Stimulated activated CD4-positive, alpha-beta T cell treated with anti-CD3 and anti-CD28 coated beads, Interleukin-1b, Interleukin-23, amount 100 ng/mL, for 24 hours (primary cell): ENCODE measurements at regions not wholly inside any gene's neighbourhood (a gene's known extent, or its start where the extent isn't known, plus 50 kb on each side); places are given as distances from the start of the nearest gene placed in this dataset.

ENCODE experiments used
- DNase-seq, 4 experiments: peaks; one replicate each; pipeline ENCODE4 v3.0.0-alpha.2; 2020; ENCODE audit warnings: low read depth in 4 of 4, low spot score in 1 of 4

DNA sequence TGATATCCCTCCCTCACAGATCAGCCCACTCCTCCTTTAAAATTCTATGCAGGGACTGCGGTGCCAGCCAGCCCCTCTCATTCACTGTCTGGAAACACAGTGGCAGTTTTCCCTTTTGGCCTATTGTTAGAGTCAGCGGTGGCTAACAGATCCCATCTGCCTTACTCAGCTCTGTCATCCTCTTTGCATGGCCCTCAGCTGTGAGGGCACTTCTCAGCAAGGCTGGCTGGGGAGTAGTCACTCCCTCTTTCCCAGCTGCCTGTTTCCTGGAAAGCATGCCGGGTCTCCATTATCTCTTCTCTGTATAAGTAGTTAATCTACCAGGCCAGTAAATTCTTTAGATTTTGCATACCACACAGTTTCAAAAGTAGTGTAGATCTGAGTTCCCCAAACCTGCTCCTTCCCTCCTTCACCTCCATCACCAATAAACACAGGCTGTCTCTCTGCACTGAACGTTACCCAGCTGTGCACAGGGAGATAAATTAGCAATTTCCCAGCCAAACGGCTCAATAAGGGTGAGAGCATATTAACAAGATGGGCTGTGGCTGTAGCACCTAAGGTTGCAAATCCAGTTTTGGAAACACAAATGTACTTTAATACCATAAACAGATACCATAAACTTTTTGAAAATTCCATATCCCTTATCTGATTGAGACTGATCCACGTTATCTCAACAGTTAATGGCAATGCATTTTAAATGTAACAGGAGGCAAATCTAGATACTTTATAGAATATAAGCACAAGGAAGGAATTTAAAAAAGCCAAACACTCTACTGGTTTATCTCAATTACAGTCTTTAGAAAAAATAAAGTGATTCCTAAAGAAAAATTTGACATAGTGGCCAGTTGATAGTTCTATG lies 229.3 kb downstream of the ANKRD50 start:
- DNase-seq: no peak

DNA sequence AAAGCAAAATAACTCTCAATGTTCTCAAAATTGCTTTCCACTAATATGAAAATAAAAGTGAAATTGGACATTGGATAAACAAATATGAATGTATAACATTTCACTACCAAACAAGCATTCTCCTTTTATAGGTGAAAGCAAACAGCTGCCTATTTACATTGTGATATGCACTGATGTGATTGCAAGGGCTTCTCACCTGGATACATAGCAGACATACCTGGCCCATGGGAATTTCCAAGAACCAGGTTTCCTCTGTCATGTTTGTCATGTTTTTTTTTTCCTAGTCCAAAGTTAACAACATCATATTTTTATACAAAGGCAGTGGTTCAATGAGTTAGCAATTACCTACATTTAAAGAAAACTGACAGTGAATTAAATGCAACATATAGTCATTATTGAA lies 228.5 kb downstream of the ANKRD50 start:
- no peak for DNase-seq

DNA sequence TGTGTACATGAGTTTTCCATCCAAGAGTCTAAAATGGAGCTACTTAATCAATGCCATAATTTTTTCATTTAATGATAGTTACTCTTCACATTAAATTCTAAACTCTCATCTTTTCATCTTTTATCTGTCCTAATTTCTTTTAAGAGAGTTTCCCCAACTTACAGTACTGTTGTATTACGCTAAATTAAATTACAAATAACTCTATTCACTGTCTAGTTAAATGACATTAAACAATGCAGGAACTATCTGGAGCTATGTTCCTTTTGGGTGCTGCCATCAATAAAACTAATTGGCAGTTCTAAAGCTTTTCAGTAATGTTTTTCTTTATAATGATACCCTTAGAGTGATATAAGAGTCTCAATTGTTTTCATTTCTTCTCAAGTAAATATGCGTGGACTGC lies 227.6 kb downstream of the ANKRD50 start:
- DNase-seq: no peak

DNA sequence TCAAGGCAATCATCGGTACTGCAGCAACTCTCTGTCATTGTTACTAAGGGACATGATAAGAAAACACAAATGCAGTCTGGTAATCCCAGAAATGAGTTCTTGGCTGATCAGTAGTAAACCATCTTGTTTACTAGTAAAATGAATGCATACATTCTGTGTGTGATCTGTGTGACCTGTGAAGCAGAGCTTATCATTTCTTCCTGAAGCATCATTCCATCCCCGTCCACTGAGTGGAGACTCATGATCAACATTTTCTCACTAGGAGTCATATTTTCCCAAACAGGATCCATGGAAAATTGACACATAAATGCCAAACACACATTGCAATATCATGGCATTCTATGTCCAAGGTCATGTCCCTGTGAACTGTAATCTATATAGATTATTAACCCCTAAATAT lies 226.1 kb downstream of the ANKRD50 start:
- no peak for DNase-seq

DNA sequence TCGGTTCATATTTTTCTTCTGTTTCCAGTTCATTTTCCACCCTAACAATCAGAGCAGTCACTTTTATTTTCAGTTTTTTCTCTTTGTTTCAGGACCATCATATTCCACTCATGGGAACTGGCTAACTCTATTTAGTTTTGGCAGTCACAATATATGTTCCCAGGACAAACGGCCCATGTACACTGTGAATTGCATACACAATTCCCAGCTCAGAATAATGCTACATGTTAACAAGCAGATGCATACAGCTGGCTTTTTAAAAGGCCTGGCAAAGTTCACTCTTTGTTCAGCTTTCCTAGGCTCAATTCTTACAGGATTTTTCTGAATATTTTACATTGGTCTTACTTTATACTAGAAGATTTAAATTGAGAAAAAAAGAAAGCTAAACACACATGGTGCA lies 224.9 kb downstream of the ANKRD50 start:
- no peak for DNase-seq

DNA sequence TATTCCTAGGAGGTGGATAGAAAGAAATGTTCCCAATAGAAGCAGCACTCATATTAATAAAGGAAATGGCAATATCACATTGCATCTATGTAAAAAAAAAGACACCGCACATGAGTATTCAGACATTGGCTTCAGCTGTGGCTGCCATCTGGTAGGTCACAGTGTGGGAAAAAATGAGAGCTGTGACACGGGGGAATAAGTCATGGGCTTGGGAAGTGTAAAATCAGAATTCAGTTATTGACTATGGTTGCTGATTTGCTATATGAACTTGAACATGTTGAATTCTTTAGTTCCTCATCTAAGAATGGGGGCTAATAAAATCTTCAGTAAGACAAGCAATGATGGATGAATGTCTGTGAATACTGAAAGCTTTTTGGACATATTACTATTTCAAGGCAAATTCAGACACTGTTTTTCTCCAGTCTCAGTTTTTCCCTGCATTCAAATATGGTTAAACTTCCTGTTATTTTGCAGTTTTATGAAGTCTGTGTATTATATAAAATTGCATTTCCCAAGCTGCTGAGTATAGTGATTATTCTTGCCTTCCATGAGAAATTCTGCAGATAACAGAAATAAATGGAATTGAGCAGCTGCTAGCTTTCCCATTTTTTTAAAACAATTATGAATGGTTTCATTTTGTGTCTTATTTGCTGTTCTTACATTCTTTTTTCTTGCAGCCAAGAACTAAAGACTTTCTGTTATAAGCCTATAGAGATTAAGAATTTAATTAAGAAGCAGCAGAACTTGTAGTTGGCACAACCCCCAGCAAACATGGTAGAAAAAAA lies 221.0 kb downstream of the ANKRD50 start:
- no peak for DNase-seq

DNA sequence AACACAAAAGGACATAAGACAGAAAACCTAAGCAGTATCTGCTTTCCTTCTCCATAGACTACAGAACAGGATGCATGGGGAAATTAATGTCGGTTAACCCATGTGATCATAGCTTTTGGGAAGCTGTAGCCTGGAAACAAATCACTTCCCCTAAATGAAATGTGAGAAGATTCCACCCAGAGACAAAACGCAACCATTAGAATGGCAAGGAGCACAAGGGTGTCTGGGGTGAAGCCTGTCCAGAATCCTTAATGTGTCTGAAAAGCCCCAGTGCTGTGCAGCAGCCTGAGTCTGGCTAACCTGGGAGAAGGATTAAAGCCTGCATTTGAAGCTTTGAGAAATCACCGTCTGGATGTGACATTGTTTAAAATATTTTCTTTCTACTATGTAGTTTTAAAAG lies 213.3 kb downstream of the ANKRD50 start:
- DNase-seq: no peak

DNA sequence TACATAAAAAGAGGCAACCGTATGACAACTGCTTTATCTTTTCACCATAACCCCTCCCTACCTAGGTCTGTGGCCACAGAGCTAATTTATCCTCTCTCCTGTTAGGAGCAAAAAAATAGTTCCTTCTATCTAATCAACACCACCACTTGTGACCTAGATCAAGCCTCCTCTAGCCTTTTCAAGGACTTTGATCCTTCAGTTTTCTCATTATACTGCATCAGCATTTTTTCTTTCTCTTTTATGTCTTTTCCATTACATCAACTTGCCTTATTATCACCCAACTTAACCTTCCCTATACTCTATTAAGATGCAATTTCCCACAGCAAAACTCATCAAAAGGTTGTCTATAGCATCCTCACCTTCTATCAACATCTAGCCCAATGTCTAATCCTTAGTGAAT lies 211.0 kb downstream of the ANKRD50 start:
- DNase-seq: no peak

DNA sequence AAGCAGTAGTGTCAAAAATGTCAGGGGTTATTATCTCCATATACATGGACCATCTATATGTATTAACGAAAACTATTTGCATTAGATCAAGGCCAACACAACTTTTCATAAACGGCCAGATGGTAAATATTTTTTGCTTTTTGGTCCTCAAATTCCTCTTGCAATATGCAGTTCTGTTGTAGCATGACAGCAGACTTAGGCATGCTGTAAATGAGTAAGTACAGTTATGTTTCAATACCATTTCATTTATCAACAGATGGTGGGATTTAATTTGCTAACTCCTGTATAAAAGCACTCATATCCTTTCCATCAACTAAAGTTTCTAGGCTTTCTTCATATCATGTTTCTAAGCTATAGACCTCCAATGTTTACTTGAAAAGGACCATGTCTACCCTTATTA lies 208.1 kb downstream of the ANKRD50 start:
- DNase-seq: no peak

DNA sequence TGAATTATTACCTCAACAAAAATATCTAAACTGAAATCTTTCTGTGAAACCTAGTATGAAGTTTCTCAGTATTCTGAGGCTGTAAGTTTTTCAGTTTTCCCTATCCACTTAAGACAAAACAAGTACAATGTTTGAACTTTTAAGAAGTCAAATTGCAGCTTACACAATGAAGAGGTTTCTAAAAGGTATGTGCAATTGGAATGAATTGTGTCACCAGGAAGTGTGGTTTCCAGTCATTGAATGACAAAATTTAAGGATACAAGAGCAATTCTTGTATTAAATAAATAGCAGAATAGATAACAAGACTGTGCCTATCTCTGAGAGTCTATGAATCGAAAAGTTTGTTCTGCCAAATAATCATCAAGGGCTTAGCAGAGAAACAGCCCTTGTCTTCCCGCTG lies 207.3 kb downstream of the ANKRD50 start:
- no peak for DNase-seq

DNA sequence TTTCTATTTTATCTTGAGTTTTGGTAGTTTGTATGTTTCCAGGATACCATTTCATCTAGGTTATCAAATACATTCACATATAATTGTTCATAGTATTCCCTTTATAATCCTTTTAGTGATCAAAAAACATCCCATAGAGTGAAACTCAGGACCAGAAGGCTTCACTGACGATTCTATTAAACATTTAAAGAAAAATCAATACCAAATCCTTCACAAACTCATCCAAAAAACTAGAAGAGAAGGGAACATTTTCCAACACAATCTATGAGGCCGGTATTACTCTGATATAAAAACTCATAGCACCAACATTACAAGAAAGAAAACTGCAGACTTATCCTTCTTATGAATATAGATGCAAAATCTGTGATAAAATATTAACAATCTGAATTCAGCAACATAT lies 203.4 kb downstream of the ANKRD50 start:
- DNase-seq: no peak

DNA sequence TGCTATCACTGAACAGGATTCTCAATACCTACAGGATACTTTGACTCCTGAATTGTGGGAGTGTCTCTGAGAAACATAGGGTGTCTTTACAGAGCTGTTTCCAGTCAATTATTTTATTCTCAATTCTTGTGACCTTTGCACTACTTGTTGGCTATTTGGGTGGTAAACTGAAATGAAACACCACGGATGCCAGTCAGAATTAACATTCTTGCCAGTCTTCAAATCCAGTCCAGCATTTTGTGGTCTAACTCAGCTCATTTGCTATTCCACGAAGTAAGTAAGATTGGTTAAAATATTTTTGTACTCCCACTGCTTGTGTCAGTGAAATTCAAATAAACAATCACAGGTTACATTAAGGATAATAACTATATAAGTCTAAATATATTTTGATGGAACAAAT lies 197.9 kb downstream of the ANKRD50 start:
- DNase-seq: no peak

DNA sequence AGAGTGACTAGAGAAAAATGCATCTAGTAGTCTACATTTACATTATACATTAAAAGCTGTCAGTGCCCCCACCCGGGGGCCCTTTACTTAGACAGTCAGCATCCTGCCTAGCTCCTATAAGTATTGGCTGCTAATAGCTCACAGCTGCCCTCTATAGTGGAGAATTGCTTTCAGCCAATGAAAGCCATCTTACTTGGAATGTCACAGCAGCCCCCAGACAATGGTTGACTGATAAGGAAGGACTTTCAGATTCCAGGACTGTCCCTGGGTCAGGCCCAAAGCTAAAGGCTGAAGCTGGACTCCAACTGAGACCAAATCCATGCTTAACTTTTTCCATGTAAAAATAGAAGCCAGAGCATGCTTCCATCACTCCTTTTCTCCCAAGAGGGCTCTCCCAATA lies 196.9 kb downstream of the ANKRD50 start:
- DNase-seq: no peak

DNA sequence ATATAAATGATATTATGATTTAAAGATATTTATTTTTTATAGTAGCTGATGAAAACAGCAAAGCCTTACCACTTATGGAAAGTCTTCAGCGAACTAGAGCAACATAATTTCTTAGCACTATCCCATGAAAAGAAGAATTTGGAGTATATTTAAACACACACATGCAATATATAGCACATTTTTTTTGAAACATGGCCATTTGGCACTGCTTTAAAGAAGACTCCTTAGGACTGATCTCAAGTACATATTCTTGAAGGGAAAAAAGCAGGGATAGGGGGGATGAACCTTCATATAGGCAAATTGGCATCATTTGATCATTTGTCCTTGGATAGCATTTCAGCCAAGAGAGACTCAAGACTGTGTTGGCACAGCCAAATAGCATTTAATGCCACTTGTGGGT lies 193.3 kb downstream of the ANKRD50 start:
- DNase-seq: no peak

DNA sequence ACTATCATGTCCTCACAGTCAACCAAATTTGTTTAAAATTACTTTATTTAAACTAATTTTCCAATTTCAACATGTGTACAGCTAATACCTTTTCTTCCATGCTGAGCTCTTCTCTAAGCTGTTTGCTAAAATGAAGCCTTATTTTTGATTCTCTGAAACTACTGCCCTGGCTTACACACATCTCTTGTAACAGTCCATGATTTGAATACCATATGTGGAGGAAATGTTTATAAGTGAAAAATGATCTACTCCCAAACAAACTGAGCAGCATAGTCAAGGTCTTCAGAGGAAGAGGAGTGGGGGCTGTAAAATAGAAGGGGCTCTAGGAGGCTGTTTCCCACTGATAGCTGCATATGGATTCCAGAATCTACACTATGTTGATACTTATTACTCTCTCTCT lies 188.7 kb downstream of the ANKRD50 start:
- no peak for DNase-seq

DNA sequence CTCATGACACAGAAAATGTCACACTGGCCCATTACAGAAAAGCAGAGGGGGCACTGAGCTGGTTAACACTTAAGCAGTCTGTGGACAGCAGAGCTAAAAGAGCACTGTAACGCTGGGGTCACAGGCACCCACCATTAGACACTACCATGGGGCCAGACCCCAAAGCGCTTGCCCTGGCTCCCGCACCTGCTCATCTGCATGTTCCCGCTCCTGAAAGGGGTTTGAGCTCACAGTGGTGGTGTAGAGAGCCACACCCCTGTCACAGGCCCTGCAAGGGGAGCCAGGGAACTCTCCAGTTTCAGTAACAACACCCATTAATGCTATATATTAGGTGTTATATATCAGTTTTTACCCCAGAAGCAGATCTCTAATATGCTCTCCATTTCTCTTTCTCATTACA lies 187.0 kb downstream of the ANKRD50 start:
- no peak for DNase-seq

DNA sequence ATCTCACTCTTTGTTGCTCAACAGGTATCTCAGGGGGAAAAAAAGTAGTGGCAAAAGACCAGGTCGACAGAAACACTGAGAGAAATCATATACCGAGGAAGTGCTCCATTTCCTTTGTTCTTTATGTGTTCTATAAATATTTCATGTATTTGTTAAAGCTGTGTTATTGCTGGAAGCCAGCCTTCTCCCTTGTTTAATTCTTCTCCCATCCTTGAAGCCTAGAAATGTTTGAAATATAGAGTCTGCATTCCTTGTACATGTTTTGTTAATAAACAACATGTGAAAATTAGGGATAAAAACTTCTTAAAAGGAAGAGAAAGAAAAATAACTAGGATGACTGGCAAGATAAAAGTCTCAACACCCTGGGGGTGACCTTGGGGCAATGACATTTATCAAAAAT lies 186.2 kb downstream of the ANKRD50 start:
- no peak for DNase-seq

DNA sequence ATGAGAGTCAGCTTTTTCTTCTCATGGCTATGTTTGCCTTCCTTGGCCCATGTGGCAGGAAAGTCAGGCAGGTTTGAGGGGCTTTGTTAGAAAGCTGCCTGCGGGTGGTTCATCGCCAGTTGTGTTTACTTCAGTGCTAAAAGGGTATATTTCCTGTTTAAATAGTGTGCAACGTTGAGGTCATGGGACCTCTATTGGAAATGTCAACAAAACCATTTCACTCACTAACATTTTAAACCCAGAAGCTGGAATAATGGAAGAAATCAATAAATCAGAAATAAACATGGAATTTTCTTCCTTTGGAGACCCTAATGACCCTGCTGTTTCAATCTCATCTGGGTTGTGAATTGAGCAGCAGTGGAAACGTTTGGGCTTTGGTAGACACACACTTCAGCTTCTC lies 185.8 kb downstream of the ANKRD50 start:
- DNase-seq: no peak

DNA sequence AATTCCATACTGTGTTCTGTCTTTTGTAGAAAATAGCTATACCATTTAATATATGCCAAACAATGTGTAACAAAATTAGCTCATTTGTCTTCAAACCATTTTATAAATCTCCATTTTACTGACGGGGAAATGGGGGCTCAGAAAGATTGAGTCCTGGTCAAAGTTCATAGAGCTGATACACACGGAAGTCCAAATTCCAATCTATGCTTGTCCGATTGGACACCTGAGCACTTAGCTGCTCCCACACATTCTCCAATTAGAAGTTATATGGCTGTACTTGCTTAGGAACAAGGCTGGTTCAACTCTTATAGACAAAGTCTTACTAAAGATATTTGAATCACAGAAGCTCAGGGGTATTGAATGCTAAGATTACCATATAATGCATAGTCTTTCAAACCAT lies 185.2 kb downstream of the ANKRD50 start:
- DNase-seq: no peak

DNA sequence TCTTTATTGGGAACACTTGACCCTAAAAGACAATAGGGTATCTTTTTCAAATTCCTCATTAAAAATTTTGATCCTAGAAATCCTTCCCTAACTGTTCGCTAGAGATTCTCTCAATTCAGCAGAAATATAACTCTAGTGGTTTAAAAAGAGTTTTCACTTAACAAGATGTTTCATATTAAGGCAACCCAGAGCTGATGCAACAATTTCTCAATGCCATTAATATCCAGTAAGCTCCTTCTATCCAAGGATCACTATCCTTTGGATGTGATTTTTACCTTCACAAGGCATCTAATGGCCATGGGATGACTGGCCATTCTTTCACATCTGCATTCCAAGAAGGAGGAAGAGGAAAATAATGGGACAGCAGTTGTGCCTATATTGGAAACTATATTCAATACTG lies 183.4 kb downstream of the ANKRD50 start:
- no peak for DNase-seq

DNA sequence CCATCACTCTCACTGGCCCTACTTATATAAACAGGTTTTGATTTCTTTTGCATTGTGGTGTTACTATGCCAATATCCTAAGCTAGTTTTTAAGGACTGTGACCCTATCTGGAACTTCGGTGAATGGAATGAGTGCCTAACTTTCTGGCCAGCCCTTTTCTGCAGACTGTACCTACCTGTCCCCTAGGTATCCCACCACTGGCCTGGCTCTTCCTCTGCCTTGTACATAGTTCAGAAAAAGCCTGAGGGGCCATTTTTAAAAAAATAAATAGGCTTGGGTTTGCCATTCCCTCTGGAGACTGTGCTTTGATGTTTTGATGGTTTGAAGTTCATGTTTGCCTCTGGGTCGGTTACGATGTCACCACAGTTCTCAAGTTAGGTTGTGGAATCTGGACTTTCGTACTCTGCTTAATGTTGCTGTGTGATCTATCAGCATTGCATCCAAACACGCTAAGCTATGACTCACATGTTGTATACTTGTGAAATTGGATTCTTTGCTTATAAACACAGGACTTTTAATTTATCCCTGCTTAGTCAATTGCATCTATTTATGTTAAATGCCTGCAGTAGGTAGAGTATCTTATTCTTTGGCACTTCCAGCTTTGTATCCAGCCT lies 182.0 kb downstream of the ANKRD50 start:
- no peak for DNase-seq

DNA sequence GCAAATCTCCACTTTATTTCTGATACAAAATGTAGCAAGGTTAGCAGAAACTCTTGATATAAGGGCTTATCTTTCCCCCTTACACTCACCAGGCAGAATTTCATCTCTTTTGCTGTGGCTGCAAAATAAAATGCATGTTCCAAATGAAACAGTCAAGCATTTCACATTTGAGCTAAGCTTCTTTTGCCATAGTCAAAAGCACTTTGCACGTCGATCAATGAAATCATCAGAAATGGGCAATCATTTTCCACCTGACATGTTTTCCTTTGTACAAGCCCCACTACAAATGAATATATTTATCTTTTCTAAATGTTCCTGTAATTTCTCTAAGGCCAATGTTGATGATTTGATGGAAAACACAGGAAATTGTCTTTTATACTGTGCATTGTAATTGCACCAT lies 178.4 kb downstream of the ANKRD50 start:
- DNase-seq: no peak
